ENCODE measurements at regions not wholly inside any gene's neighbourhood (a gene's known extent, or its start where the extent isn't known, plus 50 kb on each side); places are given as distances from the start of the nearest gene placed in this dataset.

- intact Hi-C loops (cut with DNase I) = no loop called here
- no peak for DNase-seq (ENCODE audit: low spot score)
- H3K36me3 ChIP-seq = no peaks in the 10 kb centered on the region
- 4% methylated on average over 44 of the region's 45 CpGs for WGBS
- H3K4me3 ChIP-seq = peak overlapping the region in 1 of 2 donors; percentile 10
- H3K27ac ChIP-seq = no peak overlapping the region
- H3K27me3 ChIP-seq (replicated peaks; ENCODE audit: insufficient read depth) = peaks cover 6% of the 10 kb centered on the region
- TF ChIP-seq POLR2AphosphoS5 (IDR thresholded peaks at IDR 0.05) (no peak), POLR2A (IDR thresholded peaks at IDR 0.05) (no peak)
- TF ChIP-seq, protein P1, sequence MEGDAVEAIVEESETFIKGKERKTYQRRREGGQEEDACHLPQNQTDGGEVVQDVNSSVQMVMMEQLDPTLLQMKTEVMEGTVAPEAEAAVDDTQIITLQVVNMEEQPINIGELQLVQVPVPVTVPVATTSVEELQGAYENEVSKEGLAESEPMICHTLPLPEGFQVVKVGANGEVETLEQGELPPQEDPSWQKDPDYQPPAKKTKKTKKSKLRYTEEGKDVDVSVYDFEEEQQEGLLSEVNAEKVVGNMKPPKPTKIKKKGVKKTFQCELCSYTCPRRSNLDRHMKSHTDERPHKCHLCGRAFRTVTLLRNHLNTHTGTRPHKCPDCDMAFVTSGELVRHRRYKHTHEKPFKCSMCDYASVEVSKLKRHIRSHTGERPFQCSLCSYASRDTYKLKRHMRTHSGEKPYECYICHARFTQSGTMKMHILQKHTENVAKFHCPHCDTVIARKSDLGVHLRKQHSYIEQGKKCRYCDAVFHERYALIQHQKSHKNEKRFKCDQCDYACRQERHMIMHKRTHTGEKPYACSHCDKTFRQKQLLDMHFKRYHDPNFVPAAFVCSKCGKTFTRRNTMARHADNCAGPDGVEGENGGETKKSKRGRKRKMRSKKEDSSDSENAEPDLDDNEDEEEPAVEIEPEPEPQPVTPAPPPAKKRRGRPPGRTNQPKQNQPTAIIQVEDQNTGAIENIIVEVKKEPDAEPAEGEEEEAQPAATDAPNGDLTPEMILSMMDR (IDR thresholded peaks at IDR 0.05) = no peak
- H3K9me3 ChIP-seq = no peaks in the 10 kb centered on the region
- H3K4me1 ChIP-seq (replicated peaks) = no peaks in the 10 kb centered on the region
These were observed 144.0 kb upstream of the RET start for GRCh38 chr10:42932735-42933447.

DNA sequence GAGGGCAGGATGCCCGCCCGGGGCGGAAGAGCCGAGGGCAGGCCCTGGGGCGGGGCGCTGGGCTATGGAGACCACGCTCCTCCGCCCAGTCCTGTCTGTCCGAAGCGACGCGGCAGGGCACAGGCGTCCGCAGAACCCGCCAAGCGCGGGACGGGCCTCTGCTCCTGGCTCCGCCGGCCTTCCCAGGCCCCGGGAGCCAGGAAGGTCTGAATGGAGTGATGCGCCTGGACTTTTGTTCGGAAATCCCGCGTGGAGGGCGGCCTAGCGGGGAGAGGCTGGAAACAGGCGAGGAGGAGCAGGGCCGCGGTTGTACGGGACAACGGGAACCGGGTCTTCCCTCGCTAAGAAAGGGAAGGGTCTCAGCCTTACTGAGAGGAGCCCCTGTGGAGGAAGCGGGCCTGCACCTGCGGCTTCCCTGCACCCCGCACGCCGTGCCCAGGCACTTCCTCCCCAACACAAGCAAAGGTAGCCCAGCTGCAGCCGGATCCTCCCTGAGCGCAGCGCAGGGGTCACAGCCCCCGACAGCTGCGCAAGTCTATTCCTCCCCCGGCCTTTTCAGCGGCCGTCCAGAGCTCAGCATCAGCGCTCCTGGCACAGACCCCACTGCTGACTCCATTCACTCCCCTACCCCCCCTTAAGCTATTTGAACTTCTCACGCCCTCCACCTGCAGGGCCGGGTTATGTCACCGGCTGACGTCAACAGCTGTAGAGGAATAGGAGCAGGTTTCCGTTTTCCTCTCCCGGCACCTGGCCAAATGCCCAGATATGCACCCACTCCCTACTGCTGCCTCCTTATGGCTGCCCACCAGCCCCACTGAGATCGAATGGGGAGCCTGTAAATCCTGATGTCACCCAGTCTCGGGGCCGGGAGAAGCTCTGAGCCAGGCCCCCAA lies 143.2 kb upstream of the RET start:
- H3K27ac ChIP-seq = no peak overlapping the region
- 14% methylated on average over 55 of the region's 57 CpGs for WGBS
- no peaks in the 10 kb centered on the region for H3K4me1 ChIP-seq (replicated peaks)
- peaks cover 6% of the 10 kb centered on the region for H3K27me3 ChIP-seq (replicated peaks; ENCODE audit: insufficient read depth)
- no peak for DNase-seq (ENCODE audit: low spot score)
- H3K9me3 ChIP-seq = no peaks in the 10 kb centered on the region
- H3K4me3 ChIP-seq = no peak overlapping the region
- intact Hi-C loops (cut with DNase I) = no loop called here
- H3K36me3 ChIP-seq = no peaks in the 10 kb centered on the region
- TF ChIP-seq POLR2AphosphoS5 (IDR thresholded peaks at IDR 0.05) (no peak), POLR2A (IDR thresholded peaks at IDR 0.05) (no peak)
- TF ChIP-seq, protein P1 (IDR thresholded peaks at IDR 0.05) = no peak

- TF ChIP-seq POLR2A (IDR thresholded peaks at IDR 0.05) = no peak
- no peak for TF ChIP-seq POLR2AphosphoS5 (IDR thresholded peaks at IDR 0.05)
- TF ChIP-seq, protein P1 (IDR thresholded peaks at IDR 0.05) = no peak
- Histone ChIP-seq H3K4me1 (replicated peaks) (no peaks in the 10 kb centered on the region), H3K27me3 (replicated peaks; ENCODE audit: insufficient read depth) (peaks cover 6% of the 10 kb centered on the region), H3K36me3 (no peaks in the 10 kb centered on the region), H3K27ac (no peak overlapping the region), H3K9me3 (no peaks in the 10 kb centered on the region), H3K4me3 (no peak overlapping the region)
- intact Hi-C loops (cut with DNase I) = no loop called here
- no peak for DNase-seq (ENCODE audit: low spot score)
- WGBS = 87% methylated on average over 8 of the region's 8 CpGs
These were observed 142.5 kb upstream of the RET start for GRCh38 chr10:42934351-42934811.

DNA sequence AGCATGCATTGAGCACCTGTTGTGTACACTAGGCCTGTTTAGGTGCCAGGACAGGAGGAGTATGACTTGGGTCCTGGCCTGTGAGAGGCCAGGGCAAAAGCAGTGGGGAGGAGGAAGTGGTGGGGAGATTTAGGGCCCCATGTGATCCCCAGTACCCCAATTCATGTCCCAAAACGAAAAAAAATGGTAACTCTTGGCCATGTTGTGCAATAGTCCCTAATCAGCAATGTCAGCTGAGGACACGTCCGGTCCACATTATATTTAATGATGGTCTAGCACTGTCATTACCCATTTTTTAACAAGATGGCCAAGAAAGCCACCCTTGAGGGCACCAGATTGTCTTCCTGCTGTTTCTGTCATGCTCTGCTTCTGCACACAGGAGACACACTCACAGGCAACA lies 142.0 kb upstream of the RET start:
- no peak overlapping the region for H3K4me3 ChIP-seq
- no peak for DNase-seq (ENCODE audit: low spot score)
- H3K27me3 ChIP-seq (replicated peaks; ENCODE audit: insufficient read depth) = peaks cover 6% of the 10 kb centered on the region
- no peak overlapping the region for H3K27ac ChIP-seq
- H3K36me3 ChIP-seq = no peaks in the 10 kb centered on the region
- H3K9me3 ChIP-seq = no peaks in the 10 kb centered on the region
- WGBS = 95% methylated on average over 3 of the region's 3 CpGs
- TF ChIP-seq POLR2AphosphoS5 (IDR thresholded peaks at IDR 0.05) = no peak
- no peak for TF ChIP-seq POLR2A (IDR thresholded peaks at IDR 0.05)
- TF ChIP-seq, protein P1 (IDR thresholded peaks at IDR 0.05) = no peak
- H3K4me1 ChIP-seq (replicated peaks) = no peaks in the 10 kb centered on the region
- intact Hi-C loops (cut with DNase I) = no loop called here

Measured in prostate gland (tissue), 2 donors.